OCI-M2 (cell line): ENCODE measurements at regions not wholly inside any gene's neighbourhood (a gene's known extent, or its start where the extent isn't known, plus 50 kb on each side); places are given as distances from the start of the nearest gene placed in this dataset.

ENCODE experiments used
- DNase-seq: peaks from one replicate; lab custom pipeline; 2025; ENCODE audit not compliant: unreplicated experiment; lab: John Stamatoyannopoulos, UW

- no peak for DNase-seq
Observed at GRCh38 chr4:127162741-127163140, 470.0 kb upstream of the INTU start.

DNA sequence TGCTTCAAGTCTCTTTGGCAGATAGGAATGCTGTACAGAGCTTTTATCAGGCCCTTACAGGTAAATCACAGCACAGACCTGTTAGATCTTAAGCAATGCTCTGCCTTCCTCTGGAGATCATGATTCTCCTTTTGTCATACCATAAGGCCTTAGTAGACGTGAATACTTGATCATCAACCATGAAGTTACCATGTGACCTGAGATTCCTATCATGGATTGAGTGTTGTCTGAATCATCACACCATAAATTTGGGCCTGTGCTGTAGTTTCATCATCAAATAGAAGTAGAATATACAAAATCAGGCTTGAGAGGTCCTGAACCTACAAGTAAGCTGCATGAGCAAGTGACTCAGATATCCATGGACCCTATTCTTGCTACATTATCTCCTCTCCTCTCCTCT, 466.8 kb upstream of the INTU start:
- no peak for DNase-seq

DNA sequence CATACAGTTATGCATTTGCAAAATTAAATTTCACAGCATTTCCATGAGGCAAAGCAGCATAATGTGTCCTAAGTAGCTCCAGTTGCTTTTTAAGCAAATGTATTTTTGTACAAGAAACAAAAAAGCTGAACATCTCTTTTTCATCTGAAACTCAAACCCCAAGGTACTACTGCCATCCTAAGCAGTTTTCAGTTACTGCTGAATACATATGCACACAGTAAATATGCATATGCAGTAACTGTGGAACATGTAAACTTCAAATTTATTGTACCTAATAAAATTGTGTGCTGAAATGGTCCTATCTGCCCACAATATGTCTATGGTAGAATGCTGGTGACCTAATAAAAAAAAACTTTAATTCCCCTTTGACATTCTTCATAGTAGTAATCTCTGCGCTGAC, 458.6 kb upstream of the INTU start:
- no peak for DNase-seq

GRCh38 chr4:127174616-127175015, 458.1 kb upstream of the INTU start:
- DNase-seq = no peak

- no peak for DNase-seq
Observed at GRCh38 chr4:127179256-127180087, 453.3 kb upstream of the INTU start.

GRCh38 chr4:127181001-127181400, 451.8 kb upstream of the INTU start:
- no peak for DNase-seq

- no peak for DNase-seq
Observed at GRCh38 chr4:127182687-127183086, 450.1 kb upstream of the INTU start.

GRCh38 chr4:127188847-127189246, 443.9 kb upstream of the INTU start:
- DNase-seq = no peak

DNA sequence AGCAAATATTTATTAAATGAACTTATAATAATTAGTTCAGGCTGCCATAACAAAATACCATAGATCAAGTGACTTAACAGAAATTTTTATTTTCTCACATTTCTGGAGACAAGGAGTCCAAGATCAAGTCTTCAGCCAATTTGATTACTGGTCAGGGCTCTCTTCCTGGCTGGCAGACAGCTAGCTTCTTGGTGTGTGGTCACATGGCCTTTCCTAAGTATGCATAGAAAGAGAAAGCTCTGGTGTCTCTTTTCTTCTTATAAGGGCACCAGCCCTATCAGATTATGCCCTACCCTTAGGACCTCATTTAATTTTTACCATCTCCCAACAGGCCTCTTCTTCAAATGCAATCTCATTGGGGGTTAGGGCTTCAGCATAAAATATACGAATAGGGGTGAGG, 438.5 kb upstream of the INTU start:
- no peak for DNase-seq

DNA sequence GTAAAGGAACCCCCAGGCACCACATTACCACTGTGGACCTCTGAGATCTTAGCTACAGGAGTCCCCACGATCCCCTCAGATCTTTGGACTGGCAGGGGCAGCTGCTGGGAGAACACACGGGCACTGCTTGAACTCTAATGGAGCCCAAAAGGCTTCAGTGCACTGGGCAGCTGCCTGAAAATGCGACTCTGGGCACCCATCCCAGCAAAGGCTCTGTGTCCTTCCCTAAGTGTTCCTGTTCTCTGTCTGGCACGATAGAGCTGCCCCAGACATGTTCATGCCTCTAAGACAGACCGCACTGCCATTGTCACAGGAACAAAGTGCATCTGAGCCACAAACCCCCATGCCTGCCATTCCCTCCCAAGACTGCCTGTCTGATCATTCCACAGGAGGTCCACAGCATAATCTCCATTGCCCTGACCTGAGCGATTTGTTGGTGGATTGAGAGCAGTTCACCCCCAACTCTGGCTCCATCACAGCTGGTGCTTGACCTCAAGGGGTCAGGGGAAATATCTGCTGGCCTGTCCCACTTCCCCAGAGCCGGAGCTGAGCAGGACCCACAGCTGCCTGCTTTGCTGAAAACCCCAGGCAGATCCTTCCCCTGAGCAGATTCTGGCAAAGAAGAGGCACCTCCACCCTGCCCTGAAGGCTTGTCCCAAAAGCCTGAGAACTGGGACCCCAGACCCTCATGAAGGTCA, 436.0 kb upstream of the INTU start:
- no peak for DNase-seq

DNA sequence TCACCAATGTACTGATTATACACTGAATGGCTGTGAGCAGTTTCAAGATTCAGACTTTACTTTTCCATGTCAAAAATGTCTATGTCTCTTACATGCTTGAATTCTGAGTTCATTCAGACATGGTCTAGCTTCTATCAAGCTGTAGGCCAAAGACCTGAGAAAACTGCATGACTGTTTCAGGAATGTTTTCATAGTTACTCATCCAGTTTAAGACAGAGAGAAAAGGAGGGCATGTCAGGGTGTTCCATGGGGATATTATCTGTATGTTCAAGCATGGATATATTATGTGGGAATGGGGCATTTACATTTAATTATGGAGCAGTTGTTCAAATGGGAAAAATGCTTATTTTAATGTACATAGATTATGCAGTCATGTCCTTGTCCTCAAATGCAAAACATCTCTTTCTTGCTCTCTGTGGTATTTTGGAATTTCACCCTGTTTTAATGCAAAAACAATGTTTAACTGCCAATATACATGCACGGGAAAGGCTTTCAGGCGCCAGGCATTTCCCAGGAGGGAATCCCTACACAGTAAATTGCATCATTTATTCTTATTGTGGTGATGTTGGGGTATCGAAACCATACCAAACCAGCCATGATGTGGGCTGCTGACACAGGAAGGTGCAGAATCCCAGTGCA, 429.1 kb upstream of the INTU start:
- no peak for DNase-seq

GRCh38 chr4:127204322-127204721, 428.4 kb upstream of the INTU start:
- DNase-seq = no peak

- no peak for DNase-seq
Observed at GRCh38 chr4:127209580-127210095, 423.1 kb upstream of the INTU start.

- DNase-seq = no peak
Observed at GRCh38 chr4:127210893-127211649, 421.7 kb upstream of the INTU start.

DNA sequence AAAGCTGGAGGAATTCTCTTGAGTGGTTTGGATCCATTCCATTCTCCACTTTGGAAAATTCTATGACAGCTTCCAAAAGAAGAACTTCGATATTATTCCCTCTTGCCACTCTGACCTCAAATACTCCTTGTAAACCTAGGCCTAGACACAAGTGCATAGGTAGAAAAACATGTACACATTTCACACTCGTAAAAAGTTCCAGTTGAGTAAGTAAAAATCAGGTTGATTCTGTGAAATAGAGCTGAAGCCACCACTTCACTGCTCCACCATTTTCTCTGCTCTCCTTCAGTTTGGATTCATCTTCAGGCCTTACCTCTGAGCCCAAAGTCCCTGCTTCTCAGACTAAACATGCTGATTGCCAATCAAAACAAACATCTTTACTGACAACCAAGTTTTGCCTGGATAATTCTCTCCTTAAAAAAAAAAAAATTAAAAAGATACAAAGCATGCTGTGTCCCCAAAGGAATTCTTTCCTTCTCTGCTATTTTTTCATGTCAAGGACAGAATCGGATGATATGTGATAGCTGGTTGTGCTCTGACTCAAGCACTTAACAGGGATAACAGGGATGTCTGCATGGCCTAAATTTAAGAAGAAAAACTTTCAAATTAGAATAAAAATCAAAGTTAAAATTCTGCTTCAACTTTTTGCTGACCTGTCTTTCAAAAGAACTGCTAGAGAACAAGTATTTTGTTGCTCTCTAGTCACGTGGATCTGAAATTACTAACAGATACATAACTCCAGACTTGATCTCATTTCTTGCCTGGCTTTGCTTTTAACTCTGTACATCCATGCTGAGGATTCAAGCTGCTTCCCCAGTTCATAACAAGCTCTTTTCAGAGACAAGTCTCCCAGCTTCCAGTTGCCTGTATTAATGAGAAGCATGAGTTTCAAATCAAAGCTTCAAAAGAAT, 420.9 kb upstream of the INTU start:
- DNase-seq = no peak

GRCh38 chr4:127212701-127213100, 420.1 kb upstream of the INTU start:
- no peak for DNase-seq

DNA sequence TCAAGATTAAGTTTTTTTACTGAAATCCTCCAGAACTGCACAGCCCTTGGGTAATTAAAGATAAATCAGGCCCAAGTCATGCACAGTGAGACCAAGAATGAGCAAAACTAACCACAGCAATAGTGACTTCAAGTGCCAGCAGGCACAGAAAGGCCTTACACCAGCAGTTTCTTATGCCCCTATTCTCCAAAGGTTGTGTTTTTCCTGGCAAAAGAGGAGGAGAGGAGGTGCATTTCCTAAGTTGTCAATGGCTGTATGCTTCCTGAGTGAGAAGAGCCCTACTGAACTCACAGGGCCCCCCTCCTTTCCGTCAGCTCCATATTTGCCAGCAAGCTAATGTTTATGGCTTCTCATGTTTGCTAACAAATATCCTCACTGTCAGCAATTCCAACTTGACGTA, 418.7 kb upstream of the INTU start:
- no peak for DNase-seq

DNA sequence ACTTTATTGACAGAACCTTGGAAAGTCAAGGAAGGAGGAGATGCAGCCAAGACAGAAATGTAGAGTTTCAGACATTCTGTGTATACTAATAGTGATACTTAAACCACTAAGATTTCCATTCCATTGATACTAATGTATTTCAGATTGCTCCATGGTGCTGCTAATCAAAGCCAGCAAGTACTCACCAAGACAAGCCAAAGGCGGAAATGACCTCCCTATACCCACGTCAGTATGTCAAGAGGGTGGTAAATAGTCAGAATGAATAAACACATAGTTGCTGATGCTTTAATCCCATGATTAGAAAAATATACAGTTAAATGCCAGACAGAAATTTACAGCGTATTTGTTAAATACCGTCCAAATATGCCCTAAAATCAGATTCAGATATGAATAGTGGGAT, 417.8 kb upstream of the INTU start:
- DNase-seq = no peak

- no peak for DNase-seq
Observed at GRCh38 chr4:127217586-127218229, 415.0 kb upstream of the INTU start.

DNA sequence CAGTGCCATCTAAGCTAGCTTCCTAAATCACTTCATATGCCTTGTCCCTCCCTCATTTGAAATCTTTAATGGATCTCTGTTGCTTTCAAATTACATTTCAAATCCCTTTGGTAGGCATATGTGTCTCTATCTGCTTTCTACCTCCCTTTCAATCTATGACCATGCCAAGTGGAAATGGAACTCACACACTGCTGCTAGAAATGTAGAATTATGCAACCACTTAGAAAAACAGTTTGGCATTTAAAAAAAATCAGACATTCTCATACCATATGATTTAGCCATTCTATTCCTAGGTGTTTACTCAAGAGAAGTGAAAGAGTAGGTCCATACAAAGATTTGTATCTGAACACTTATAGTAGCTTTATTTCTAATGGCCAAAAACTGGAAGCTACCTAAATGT, 413.5 kb upstream of the INTU start:
- DNase-seq = no peak
